SU-DHL-6 (cell line): ENCODE measurements at regions not wholly inside any gene's neighbourhood (a gene's known extent, or its start where the extent isn't known, plus 50 kb on each side); places are given as distances from the start of the nearest gene placed in this dataset.

ENCODE experiments used
- CTCF ChIP-seq: fragments of 200-600 bp; sonication (generic); IDR thresholded peaks from one replicate; pipeline ENCODE4 v1.5.1; 2017; ENCODE audit warnings: antibody characterized with exemption, mild to moderate bottlenecking, low read length, moderate library complexity; ENCODE audit not compliant: insufficient read depth, poor library complexity, severe bottlenecking
- EZH2phosphoT487 ChIP-seq: fragments of 200-600 bp; sonication (generic), shearing (Covaris generic); conservative IDR thresholded peaks from 2 replicates; pipeline ENCODE4 v1.6.1; 2018; ENCODE audit warnings: mild to moderate bottlenecking, antibody characterized with exemption, low read length, moderate library complexity, mixed read lengths

DNA sequence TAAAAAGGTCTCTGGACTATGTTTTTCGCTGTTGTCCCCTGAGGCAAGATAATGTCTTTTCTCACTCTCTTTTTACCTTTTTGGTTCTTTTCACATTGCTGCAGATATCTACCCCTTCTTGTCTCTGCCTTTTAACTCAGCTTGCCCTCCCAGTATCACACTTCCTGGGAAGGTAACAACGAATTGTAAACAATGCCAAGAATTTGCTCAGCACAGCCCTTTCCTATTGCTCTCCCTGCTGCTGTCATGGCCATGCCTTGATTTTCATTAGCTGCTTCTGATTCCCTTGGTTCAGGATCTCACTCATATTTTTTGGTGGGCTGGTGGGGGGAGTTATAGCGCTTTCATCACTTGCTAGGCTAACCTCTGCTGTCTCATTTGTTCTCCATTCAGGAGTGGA, 123.1 kb upstream of the DPH6 start:
- TF ChIP-seq CTCF, result no peak
- no peak for TF ChIP-seq EZH2phosphoT487
